ENCODE measurements at regions not wholly inside any gene's neighbourhood (a gene's known extent, or its start where the extent isn't known, plus 50 kb on each side); places are given as distances from the start of the nearest gene placed in this dataset.

DNA sequence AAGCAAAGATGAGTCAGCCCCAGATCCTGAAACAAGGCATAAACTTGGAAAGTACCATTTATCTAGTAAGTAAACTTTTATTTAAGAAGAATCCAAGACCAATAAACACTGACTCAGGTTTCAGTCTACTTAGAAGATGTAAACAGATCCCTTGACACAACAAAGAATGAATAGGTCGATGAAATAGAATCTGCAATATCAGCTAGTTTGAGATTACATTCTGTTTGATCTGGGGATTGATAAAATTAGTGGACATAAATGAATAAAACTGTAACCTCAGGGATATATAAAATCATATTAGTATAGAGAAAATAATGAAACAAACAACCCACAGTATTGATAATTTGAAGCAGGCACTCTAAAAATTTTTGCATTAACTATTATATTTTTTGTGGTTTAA lies 708.9 kb downstream of the FAM181B start:
- TF ChIP-seq, protein P1, sequence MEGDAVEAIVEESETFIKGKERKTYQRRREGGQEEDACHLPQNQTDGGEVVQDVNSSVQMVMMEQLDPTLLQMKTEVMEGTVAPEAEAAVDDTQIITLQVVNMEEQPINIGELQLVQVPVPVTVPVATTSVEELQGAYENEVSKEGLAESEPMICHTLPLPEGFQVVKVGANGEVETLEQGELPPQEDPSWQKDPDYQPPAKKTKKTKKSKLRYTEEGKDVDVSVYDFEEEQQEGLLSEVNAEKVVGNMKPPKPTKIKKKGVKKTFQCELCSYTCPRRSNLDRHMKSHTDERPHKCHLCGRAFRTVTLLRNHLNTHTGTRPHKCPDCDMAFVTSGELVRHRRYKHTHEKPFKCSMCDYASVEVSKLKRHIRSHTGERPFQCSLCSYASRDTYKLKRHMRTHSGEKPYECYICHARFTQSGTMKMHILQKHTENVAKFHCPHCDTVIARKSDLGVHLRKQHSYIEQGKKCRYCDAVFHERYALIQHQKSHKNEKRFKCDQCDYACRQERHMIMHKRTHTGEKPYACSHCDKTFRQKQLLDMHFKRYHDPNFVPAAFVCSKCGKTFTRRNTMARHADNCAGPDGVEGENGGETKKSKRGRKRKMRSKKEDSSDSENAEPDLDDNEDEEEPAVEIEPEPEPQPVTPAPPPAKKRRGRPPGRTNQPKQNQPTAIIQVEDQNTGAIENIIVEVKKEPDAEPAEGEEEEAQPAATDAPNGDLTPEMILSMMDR (conservative IDR thresholded peaks at IDR 0.05; ENCODE audit: low read length): no peak
- no peak for TF ChIP-seq EZH2phosphoT487 (IDR thresholded peaks at IDR 0.05; ENCODE audit: borderline replicate concordance, low read depth, low read length)
